ENCODE measurements at regions not wholly inside any gene's neighbourhood (a gene's known extent, or its start where the extent isn't known, plus 50 kb on each side); places are given as distances from the start of the nearest gene placed in this dataset.

- no peak for TF ChIP-seq EP300 (IDR thresholded peaks at IDR 0.05)
- TF ChIP-seq, protein P1, sequence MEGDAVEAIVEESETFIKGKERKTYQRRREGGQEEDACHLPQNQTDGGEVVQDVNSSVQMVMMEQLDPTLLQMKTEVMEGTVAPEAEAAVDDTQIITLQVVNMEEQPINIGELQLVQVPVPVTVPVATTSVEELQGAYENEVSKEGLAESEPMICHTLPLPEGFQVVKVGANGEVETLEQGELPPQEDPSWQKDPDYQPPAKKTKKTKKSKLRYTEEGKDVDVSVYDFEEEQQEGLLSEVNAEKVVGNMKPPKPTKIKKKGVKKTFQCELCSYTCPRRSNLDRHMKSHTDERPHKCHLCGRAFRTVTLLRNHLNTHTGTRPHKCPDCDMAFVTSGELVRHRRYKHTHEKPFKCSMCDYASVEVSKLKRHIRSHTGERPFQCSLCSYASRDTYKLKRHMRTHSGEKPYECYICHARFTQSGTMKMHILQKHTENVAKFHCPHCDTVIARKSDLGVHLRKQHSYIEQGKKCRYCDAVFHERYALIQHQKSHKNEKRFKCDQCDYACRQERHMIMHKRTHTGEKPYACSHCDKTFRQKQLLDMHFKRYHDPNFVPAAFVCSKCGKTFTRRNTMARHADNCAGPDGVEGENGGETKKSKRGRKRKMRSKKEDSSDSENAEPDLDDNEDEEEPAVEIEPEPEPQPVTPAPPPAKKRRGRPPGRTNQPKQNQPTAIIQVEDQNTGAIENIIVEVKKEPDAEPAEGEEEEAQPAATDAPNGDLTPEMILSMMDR (IDR thresholded peaks at IDR 0.05), result no peak
- no peak for TF ChIP-seq POLR2AphosphoS5 (IDR thresholded peaks at IDR 0.05)
- no peak for TF ChIP-seq POLR2A (IDR thresholded peaks at IDR 0.05)
Measured at GRCh38 chr1:113241237-113241636, 149.1 kb upstream of the MAGI3 start.

Measured in upper lobe of left lung (tissue), 4 donors.